HepG2 (cell line): ENCODE measurements at regions not wholly inside any gene's neighbourhood (a gene's known extent, or its start where the extent isn't known, plus 50 kb on each side); places are given as distances from the start of the nearest gene placed in this dataset.

ENCODE experiments used
- ATF2 ChIP-seq: sonication (generic); formaldehyde crosslinking; IDR thresholded peaks from 2 replicates; pipeline ENCODE4 v1.4.0; 2020; ENCODE audit warnings: missing genetic modification reagents
- FUBP1 ChIP-seq: sonication (generic); formaldehyde crosslinking; IDR thresholded peaks from 2 replicates; pipeline ENCODE4 v1.5.1; 2020; ENCODE audit warnings: missing genetic modification reagents, mild to moderate bottlenecking, borderline replicate concordance
- IKZF1 ChIP-seq: fragments of 450-650 bp; IDR thresholded peaks from 2 replicates; pipeline ENCODE4 v1.7.1; 2016
- KDM5B ChIP-seq: sonication (generic); formaldehyde crosslinking; IDR thresholded peaks from 2 replicates; pipeline ENCODE4 v1.4.0; 2020; ENCODE audit warnings: missing genetic modification reagents, mild to moderate bottlenecking, borderline replicate concordance
- KMT2B ChIP-seq: IDR thresholded peaks from 2 replicates; pipeline ENCODE4 v1.6.1; 2016; ENCODE audit warnings: missing genetic modification reagents, missing compliant biosample characterization
- MED8 ChIP-seq: sonication (generic); formaldehyde crosslinking; IDR thresholded peaks from 2 replicates; pipeline ENCODE4 v1.8.1; 2023; ENCODE audit warnings: mild to moderate bottlenecking, missing genetic modification reagents; ENCODE audit not compliant: insufficient replicate concordance
- PATZ1 ChIP-seq: sonication (generic); formaldehyde crosslinking; IDR thresholded peaks from 2 replicates; pipeline ENCODE4 v1.4.0; 2020; ENCODE audit warnings: missing genetic modification reagents
- ZNF24 ChIP-seq: fragments of 450-650 bp; IDR thresholded peaks from 2 replicates; pipeline ENCODE4 v1.6.1; 2017; ENCODE audit warnings: antibody characterized with exemption, mild to moderate bottlenecking
- ZNF329 ChIP-seq: sonication (generic); formaldehyde crosslinking; IDR thresholded peaks from 2 replicates; pipeline ENCODE4 v1.9.0; 2021; ENCODE audit warnings: low read depth, mild to moderate bottlenecking, missing genetic modification reagents
- ZNF577 ChIP-seq: sonication (generic); formaldehyde crosslinking; IDR thresholded peaks from 2 replicates; pipeline ENCODE4 v1.4.0; 2020; ENCODE audit warnings: mild to moderate bottlenecking, low read depth, missing genetic modification reagents, borderline replicate concordance
- ZNF614 ChIP-seq: IDR thresholded peaks from 2 replicates; pipeline ENCODE4 v1.6.1; 2018; ENCODE audit warnings: missing biosample characterization, missing genetic modification reagents, inconsistent platforms, borderline replicate concordance
- ZNF724P ChIP-seq: sonication (generic); formaldehyde crosslinking; IDR thresholded peaks from 2 replicates; pipeline ENCODE4 v1.8.0; 2022; ENCODE audit warnings: missing genetic modification reagents, borderline replicate concordance
- ZNF747 ChIP-seq: sonication (generic); formaldehyde crosslinking; IDR thresholded peaks from 2 replicates; pipeline ENCODE4 v1.8.1; 2023; ENCODE audit warnings: missing genetic modification reagents, mild to moderate bottlenecking, borderline replicate concordance
- ZNF770 ChIP-seq: sonication (generic); formaldehyde crosslinking; IDR thresholded peaks from 2 replicates; pipeline ENCODE4 v1.5.0; 2020; ENCODE audit warnings: mild to moderate bottlenecking, missing genetic modification reagents

GRCh38 chr6:28586962-28587745 is 61.5 kb downstream of the GPX5 start (continued):
- TF ChIP-seq ZNF770 (CRISPR knock-in tag): peak; percentile 64; the same call in 1 of the 2 replicates
- TF ChIP-seq ATF2 (CRISPR knock-in tag): peak; percentile 76
- TF ChIP-seq ZNF747: peak; percentile 95
- peak; percentile 56 for TF ChIP-seq ZNF614 (CRISPR knock-in tag)
- TF ChIP-seq FUBP1: peak; percentile 99
- TF ChIP-seq IKZF1: no peak
- TF ChIP-seq ZNF577 (CRISPR knock-in tag): peak; percentile 78; the same call in 1 of the 2 replicates
- TF ChIP-seq ZNF329 (CRISPR knock-in tag): peak; percentile 72; the same call in 1 of the 2 replicates
- TF ChIP-seq MED8: peak; percentile 37
- peak; percentile 98 for TF ChIP-seq KMT2B (CRISPR knock-in tag)
- TF ChIP-seq KDM5B (CRISPR knock-in tag): peak; percentile 89; the same call in 1 of the 2 replicates
- no peak for TF ChIP-seq ZNF24
- TF ChIP-seq PATZ1 (CRISPR knock-in tag): 0 out of 2 replicates have a peak, but pooled peaks have one; percentile 25
- no peak; the same call in 1 of the 2 replicates for TF ChIP-seq ZNF724P (CRISPR knock-in tag)
